Stomach (tissue), 8 donors: ENCODE measurements at regions not wholly inside any gene's neighbourhood (a gene's known extent, or its start where the extent isn't known, plus 50 kb on each side); places are given as distances from the start of the nearest gene placed in this dataset.

Experiments
- DNase-seq, 2 donors: peaks; one replicate each; pipeline versions ENCODE4 v3.0.0 to v3.0.0-alpha.2; 2013 to 2019
- H3K27ac ChIP-seq, 5 donors: fragments of 200-600 bp in 4 of 5; sonication (generic) in 4 of 5; one replicate each; pipeline ENCODE4 v1.5.1; 2013 to 2019; ENCODE audit warnings: mild to moderate bottlenecking in 1 of 5, moderate library complexity in 1 of 5
- H3K27me3 ChIP-seq, 3 donors: fragments of 200-600 bp; sonication (generic); one replicate each; pipeline ENCODE4 v1.5.1; 2017 to 2019; ENCODE audit warnings: mixed run types in 1 of 3
- H3K36me3 ChIP-seq, 4 donors: fragments of 200-600 bp; sonication (generic); 1 replicate in 3 of 4; 2 replicates in 1 of 4; pipeline ENCODE4 v1.5.1; 2016 to 2019
- H3K4me1 ChIP-seq, 4 donors: fragments of 200-600 bp; sonication (generic); one replicate each; pipeline ENCODE4 v1.5.1; 2016 to 2019
- H3K4me3 ChIP-seq, 4 donors: fragments of 200-600 bp; sonication (generic) in 3 of 4; one replicate each; pipeline ENCODE4 v1.5.1; 2016 to 2019; ENCODE audit warnings: mild to moderate bottlenecking in 1 of 4
- H3K9me3 ChIP-seq, 4 donors: fragments of 200-600 bp; sonication (generic); one replicate each; pipeline ENCODE4 v1.5.1; 2016 to 2019
- EP300 ChIP-seq: sonication (generic); formaldehyde crosslinking; IDR thresholded peaks from one replicate; pipeline ENCODE4 v1.6.1; 2017; ENCODE audit warnings: antibody characterized with exemption
- POLR2A ChIP-seq, 4 donors: fragments of 450-650 bp; IDR thresholded peaks; one replicate each; pipeline ENCODE4 v1.6.1; 2016; ENCODE audit warnings: antibody characterized with exemption in 4 of 4, control low read depth in 2 of 4, mild to moderate bottlenecking in 1 of 4, moderate library complexity in 1 of 4
- POLR2AphosphoS5 ChIP-seq, 3 donors: sonication (generic); formaldehyde crosslinking; IDR thresholded peaks; one replicate each; pipeline ENCODE4 v1.6.1; 2016; ENCODE audit warnings: antibody characterized with exemption in 3 of 3
- WGBS, 5 donors: extraction: QIAGEN DNeasy Blood & Tissue Kit in 3 of 5; methylation state at CpG; one replicate each; pipeline versions ENCODE4 v1.1.5 to v1.1.7; 2013 to 2018; 5-methylcytosine and 5-hydroxymethylcytosine counted together
- intact Hi-C: fragments of 100-400 bp; cut with DNase I; formaldehyde crosslinking; loops from one replicate; pipeline ENCODE4 v1.15.1; 2023; ENCODE audit warnings: low total_unique reads
- TF ChIP-seq, protein P1 (sequence below), 7 experiments: fragments of 450-650 bp in 4 of 7; fragments of 200-600 bp in 3 of 7; sonication (generic) in 3 of 7; IDR thresholded peaks; one replicate each; pipeline ENCODE4 v1.5.1; 2016 to 2019; ENCODE audit warnings: antibody characterized with exemption in 7 of 7, control low read depth in 2 of 7, mild to moderate bottlenecking in 1 of 7
- donor health status: healthy with polysubstance abuse.
- donor health status: Bipolar disorder and iron deficiency.
- donor health status: healthy.

DNA sequence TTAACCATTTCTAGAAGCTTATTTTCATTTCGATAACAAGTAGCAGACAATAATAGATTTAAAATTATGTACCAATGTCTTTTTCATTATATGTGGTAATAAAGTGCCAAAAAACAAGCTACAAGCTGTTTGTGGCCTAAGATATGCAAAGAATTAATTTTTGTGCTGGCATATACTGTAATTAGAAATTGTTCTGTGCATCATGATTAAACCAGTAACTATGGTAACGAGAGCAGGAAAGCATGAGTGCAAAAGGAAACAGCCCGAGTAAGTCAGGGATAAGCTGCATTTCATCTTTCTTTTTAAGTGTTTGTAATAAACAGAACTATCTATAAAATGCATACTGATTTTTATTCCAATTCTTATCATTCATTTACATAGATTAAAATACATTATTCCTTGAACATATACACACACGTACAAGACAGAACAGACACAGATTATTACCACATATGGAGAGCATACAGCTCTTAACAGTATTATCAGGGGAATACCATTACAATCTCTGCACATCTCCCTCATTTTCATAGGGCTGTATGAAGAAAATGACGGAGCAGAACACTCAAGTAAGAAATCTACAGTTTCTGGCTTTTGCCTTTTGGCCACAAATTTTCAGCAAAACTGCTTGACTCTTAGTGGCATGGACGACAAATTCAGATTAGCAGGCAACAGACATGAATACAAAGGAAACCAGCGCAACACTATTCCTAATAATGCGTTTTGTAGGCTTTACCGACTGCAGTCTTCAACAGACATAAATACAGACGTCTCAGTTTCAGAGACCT lies 121.3 kb upstream of the WDR17 start:
- intact Hi-C loops, result no loop called here
- Histone ChIP-seq H3K27ac (no peak overlapping the region), H3K27me3 (no peaks in the 10 kb centered on the region), H3K9me3 (no peaks in the 10 kb centered on the region), H3K36me3 (no peaks in the 10 kb centered on the region), H3K4me3 (no peak overlapping the region), H3K4me1 (no peaks in the 10 kb centered on the region)
- WGBS, 5 donors, result 71 to 81% (median 76%) methylated on average over 10 of the region's 10 CpGs
- TF ChIP-seq, protein P1, sequence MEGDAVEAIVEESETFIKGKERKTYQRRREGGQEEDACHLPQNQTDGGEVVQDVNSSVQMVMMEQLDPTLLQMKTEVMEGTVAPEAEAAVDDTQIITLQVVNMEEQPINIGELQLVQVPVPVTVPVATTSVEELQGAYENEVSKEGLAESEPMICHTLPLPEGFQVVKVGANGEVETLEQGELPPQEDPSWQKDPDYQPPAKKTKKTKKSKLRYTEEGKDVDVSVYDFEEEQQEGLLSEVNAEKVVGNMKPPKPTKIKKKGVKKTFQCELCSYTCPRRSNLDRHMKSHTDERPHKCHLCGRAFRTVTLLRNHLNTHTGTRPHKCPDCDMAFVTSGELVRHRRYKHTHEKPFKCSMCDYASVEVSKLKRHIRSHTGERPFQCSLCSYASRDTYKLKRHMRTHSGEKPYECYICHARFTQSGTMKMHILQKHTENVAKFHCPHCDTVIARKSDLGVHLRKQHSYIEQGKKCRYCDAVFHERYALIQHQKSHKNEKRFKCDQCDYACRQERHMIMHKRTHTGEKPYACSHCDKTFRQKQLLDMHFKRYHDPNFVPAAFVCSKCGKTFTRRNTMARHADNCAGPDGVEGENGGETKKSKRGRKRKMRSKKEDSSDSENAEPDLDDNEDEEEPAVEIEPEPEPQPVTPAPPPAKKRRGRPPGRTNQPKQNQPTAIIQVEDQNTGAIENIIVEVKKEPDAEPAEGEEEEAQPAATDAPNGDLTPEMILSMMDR (IDR thresholded peaks at IDR 0.05), result no peak
- TF ChIP-seq EP300 (no peak), POLR2A (IDR thresholded peaks at IDR 0.05) (no peak), POLR2AphosphoS5 (IDR thresholded peaks at IDR 0.05) (no peak)
- DNase-seq, result no peak

GRCh38 chr4:175946472-175947116 lies 119.0 kb upstream of the WDR17 start:
- Histone ChIP-seq H3K27ac (no peak overlapping the region), H3K9me3 (no peaks in the 10 kb centered on the region), H3K4me1 (no peaks in the 10 kb centered on the region), H3K36me3 (no peaks in the 10 kb centered on the region), H3K4me3 (no peak overlapping the region), H3K27me3 (no peaks in the 10 kb centered on the region)
- DNase-seq, result peak in 1 of 2 donors; percentile 8
- TF ChIP-seq POLR2AphosphoS5 (IDR thresholded peaks at IDR 0.05) (no peak), POLR2A (IDR thresholded peaks at IDR 0.05) (no peak), EP300 (no peak)
- TF ChIP-seq, protein P1 (IDR thresholded peaks at IDR 0.05), result no peak
- intact Hi-C loops, result no loop called here
- WGBS, 5 donors, result 34 to 55% (median 47%) methylated on average over 6 of the region's 6 CpGs

GRCh38 chr4:175947117-175947722 lies 118.4 kb upstream of the WDR17 start:
- Histone ChIP-seq H3K36me3 (no peaks in the 10 kb centered on the region), H3K4me3 (no peak overlapping the region)
- intact Hi-C loops, result no loop called here

GRCh38 chr4:175951794-175952193 lies 113.8 kb upstream of the WDR17 start:
- H3K9me3 ChIP-seq, result no peaks in the 10 kb centered on the region
- TF ChIP-seq POLR2A (IDR thresholded peaks at IDR 0.05), result no peak
- TF ChIP-seq EP300, result no peak
- TF ChIP-seq POLR2AphosphoS5 (IDR thresholded peaks at IDR 0.05), result peak in 2 of 3 donors; percentile 18 to 40
- TF ChIP-seq, protein P1 (IDR thresholded peaks at IDR 0.05), result no peak
- no peak overlapping the region for H3K27ac ChIP-seq
- no peaks in the 10 kb centered on the region for H3K36me3 ChIP-seq
- H3K27me3 ChIP-seq, result no peaks in the 10 kb centered on the region
- no peak overlapping the region for H3K4me3 ChIP-seq
- DNase-seq, result peak; percentile 41 to 55
- WGBS, 5 donors, result 29 to 55% (median 35%) methylated on average over 1 of the region's 1 CpG
- intact Hi-C loops, result no loop called here
- H3K4me1 ChIP-seq, result no peaks in the 10 kb centered on the region

More at GRCh38 chr4:175947117-175947722, 118.4 kb upstream of the WDR17 start:
- H3K4me1 ChIP-seq, result no peaks in the 10 kb centered on the region
- no peak overlapping the region for H3K27ac ChIP-seq
- no peaks in the 10 kb centered on the region for H3K9me3 ChIP-seq
- DNase-seq, result peak in 1 of 2 donors; percentile 38
- no peaks in the 10 kb centered on the region for H3K27me3 ChIP-seq
- WGBS, 5 donors, result 1 to 3% (median 2%) methylated on average over 4 of the region's 4 CpGs
- no peak for TF ChIP-seq EP300
- TF ChIP-seq, protein P1 (IDR thresholded peaks at IDR 0.05), result peak in 4 of 7 experiments; percentile 45 to 70 (median 59)
- no peak for TF ChIP-seq POLR2AphosphoS5 (IDR thresholded peaks at IDR 0.05)
- no peak for TF ChIP-seq POLR2A (IDR thresholded peaks at IDR 0.05)
